ES-I3 (cell line): ENCODE measurements at regions not wholly inside any gene's neighbourhood (a gene's known extent, or its start where the extent isn't known, plus 50 kb on each side); places are given as distances from the start of the nearest gene placed in this dataset.

Source experiments
- H3K36me3 ChIP-seq: 2 replicates; pipeline ENCODE4 v1.6.1; 2013; ENCODE audit warnings: mild to moderate bottlenecking, low read length, control low read depth, moderate library complexity; ENCODE audit not compliant: insufficient read depth
- H3K4me1 ChIP-seq: 2 replicates; pipeline ENCODE4 v1.6.1; 2013; ENCODE audit warnings: mild to moderate bottlenecking, control low read depth, low read length; ENCODE audit not compliant: insufficient read depth
- H3K9ac ChIP-seq: 2 replicates; pipeline ENCODE4 v1.6.1; 2013; ENCODE audit warnings: low read depth, mild to moderate bottlenecking, low read length, moderate library complexity
- H3K9me3 ChIP-seq: 2 replicates; pipeline ENCODE4 v1.6.1; 2013; ENCODE audit warnings: mild to moderate bottlenecking, low read length, moderate library complexity; ENCODE audit not compliant: control insufficient read depth, insufficient read depth

DNA sequence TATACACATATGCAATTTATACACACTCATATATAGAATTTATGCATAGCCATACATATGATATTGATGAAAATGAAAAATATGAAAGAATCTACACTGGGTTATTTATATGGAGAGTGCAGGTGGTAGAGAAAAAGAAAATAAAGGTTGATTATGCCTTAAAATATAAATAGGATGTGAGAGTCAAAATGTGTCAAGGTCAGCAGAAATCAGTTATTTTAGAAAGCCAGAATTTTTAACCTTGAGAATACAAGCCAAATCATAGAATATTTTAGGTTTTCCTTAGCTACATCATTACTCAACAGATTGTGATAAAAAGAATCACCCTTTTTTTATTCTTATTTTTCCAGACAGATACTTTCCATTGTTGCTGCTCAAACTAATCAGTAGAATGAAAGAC, 146.2 kb downstream of the SLC6A15 start:
- no peak overlapping the region for H3K9ac ChIP-seq
- H3K9me3 ChIP-seq, result no peaks in the 10 kb centered on the region
- peaks cover 6% of the 10 kb centered on the region; the same call in 1 of the 2 replicates for H3K4me1 ChIP-seq
- H3K36me3 ChIP-seq, result no peaks in the 10 kb centered on the region

- Histone ChIP-seq H3K4me1 (peaks cover 6% of the 10 kb centered on the region; the same call in 1 of the 2 replicates), H3K36me3 (no peaks in the 10 kb centered on the region), H3K9me3 (no peaks in the 10 kb centered on the region), H3K9ac (no peak overlapping the region)
These were observed 148.6 kb downstream of the SLC6A15 start for GRCh38 chr12:84764001-84764400.

DNA sequence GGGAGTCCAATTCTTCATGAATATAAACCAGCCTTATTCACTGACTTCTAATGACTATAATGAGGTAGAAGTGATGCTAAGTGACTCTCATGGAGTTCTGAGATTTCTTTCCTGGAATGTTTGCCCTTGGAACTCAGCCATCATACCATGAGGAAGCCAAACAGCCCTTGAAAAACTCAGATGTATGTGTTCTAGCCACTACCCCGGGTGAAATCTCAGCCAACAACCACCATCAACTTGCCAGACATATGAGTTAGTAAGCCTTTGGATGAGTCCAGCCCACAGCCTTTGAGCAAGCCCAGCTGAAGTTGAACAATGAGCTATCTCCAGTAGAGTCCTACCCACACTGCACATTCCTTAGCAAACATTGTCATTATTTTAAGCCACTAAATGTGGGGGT, 149.5 kb downstream of the SLC6A15 start:
- no peak overlapping the region for H3K9ac ChIP-seq
- H3K36me3 ChIP-seq, result no peaks in the 10 kb centered on the region
- peaks cover 6% of the 10 kb centered on the region; the same call in 1 of the 2 replicates for H3K4me1 ChIP-seq
- H3K9me3 ChIP-seq, result no peaks in the 10 kb centered on the region

- H3K4me1 ChIP-seq, result peaks cover 7% of the 10 kb centered on the region
- H3K36me3 ChIP-seq, result no peaks in the 10 kb centered on the region
- H3K9ac ChIP-seq, result no peak overlapping the region
- no peaks in the 10 kb centered on the region for H3K9me3 ChIP-seq
These were observed 152.3 kb downstream of the SLC6A15 start for GRCh38 chr12:84760091-84760865.

GRCh38 chr12:84757978-84758377, 154.6 kb downstream of the SLC6A15 start:
- Histone ChIP-seq H3K9ac (no peak overlapping the region), H3K4me1 (peaks cover 4% of the 10 kb centered on the region; the same call in 1 of the 2 replicates), H3K9me3 (no peaks in the 10 kb centered on the region), H3K36me3 (no peaks in the 10 kb centered on the region)

DNA sequence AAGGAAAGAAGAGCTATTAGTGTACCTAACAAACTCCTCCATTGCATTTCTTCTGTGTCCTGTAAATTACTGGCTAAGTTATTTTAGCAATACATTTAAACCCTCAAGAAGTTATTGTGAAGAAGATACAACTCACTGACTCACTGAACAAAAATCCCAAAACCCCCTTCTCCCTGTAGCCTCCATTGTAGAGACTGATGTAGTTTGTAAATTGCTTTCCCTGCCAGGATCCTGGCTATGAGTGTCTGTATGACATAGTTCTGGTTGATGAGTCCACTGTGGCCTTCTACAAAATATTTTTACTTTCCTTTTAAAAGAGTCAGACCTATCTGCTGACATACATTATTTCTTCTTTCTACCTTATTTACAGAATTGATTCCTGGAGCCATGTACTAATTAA, 155.6 kb downstream of the SLC6A15 start:
- Histone ChIP-seq H3K9me3 (no peaks in the 10 kb centered on the region), H3K36me3 (no peaks in the 10 kb centered on the region), H3K4me1 (peaks cover 4% of the 10 kb centered on the region; the same call in 1 of the 2 replicates), H3K9ac (no peak overlapping the region)

DNA sequence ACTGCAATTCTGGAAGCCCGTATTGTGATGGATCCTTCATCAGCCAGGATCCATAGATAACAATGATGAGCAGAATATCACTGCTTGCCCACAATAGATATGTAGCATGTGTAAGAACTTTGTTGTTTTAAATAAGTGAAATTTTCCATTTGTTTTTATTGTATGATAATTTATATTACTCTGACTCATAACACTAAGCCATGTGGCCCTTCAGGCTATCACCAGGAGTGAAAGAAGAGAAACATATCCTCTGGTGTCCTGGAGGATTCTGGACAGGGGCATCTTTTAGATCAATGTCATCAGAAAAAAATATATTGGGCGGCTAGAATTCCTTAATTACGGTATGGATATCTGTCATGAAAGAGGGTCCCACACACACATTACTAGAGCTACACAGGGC, 167.5 kb downstream of the SLC6A15 start:
- Histone ChIP-seq H3K9me3 (no peaks in the 10 kb centered on the region), H3K4me1 (no peaks in the 10 kb centered on the region), H3K9ac (no peak overlapping the region), H3K36me3 (no peaks in the 10 kb centered on the region)

GRCh38 chr12:84741692-84742091, 170.9 kb downstream of the SLC6A15 start:
- no peaks in the 10 kb centered on the region for H3K36me3 ChIP-seq
- H3K9me3 ChIP-seq, result no peaks in the 10 kb centered on the region
- peaks cover 9% of the 10 kb centered on the region for H3K4me1 ChIP-seq
- H3K9ac ChIP-seq, result no peak overlapping the region

DNA sequence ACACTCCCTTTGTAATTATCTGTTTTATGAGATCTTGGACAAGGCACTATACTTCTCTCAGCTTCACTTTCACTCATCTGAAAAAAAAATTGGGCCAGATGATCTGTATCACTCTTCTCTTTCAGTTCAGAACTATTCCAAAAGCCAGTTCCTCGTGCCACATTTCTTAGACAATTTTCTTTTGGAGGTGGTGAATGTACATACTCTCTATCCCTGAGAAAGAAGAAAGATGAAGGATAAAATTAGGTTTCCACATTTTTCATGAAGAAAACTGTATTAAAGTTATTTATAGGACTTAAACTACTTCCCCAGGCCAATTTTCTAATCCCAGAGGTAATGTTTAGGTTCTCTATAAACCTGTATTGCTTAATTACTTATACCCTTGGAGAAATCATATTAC, 171.6 kb downstream of the SLC6A15 start:
- H3K4me1 ChIP-seq, result peaks cover 12% of the 10 kb centered on the region

DNA sequence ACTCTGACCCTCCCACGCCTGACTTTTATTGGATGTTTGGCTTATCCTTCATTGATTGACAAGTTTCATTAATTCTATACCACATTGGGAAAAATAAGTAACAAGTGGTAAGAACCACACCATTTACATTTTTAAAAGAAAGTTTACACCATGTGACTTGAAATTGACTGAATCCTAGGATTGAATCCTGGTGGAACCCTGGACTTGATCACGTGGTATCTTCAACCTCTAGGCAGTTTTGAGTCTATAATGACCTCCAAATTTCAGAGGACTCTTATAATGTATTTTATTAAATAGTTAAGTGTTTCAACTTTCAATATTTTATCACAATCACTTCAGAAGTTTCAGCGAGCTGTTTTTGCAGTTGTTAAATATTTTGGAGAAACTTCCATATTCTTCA, 172.0 kb downstream of the SLC6A15 start:
- H3K9me3 ChIP-seq, result no peaks in the 10 kb centered on the region
- no peaks in the 10 kb centered on the region for H3K36me3 ChIP-seq
- H3K9ac ChIP-seq, result no peak overlapping the region
- H3K4me1 ChIP-seq, result peaks cover 16% of the 10 kb centered on the region

More for the DNA sequence above, 171.6 kb downstream of the SLC6A15 start:
- Histone ChIP-seq H3K9ac (no peak overlapping the region), H3K36me3 (no peaks in the 10 kb centered on the region), H3K9me3 (no peaks in the 10 kb centered on the region)

- no peak overlapping the region for H3K9ac ChIP-seq
- no peaks in the 10 kb centered on the region for H3K36me3 ChIP-seq
- H3K4me1 ChIP-seq, result peaks cover 16% of the 10 kb centered on the region
- H3K9me3 ChIP-seq, result no peaks in the 10 kb centered on the region
These were observed 174.1 kb downstream of the SLC6A15 start for GRCh38 chr12:84738481-84738972.

DNA sequence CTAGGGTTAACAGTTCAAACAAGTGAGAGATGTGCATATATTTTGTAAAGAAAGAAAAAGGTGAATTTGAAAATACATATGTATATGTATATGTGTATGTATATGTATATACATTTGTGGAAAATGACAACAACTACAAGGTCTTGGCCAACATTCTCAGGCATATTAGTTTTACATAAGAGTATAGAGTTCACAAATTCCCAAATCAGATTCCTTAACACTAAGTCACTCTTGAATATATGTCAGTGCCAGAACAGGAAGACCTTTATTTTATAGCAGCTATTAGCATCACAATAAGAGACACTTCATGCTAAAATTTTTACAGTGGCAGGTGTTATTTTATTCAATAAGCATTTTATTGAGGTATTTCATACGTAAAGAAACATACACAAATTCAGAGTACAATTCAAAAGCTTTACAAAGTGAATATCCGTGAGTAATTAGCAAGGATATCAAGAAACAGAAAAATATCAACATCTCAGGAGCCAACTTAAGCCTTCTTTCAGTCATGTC, 179.7 kb downstream of the SLC6A15 start:
- H3K36me3 ChIP-seq, result no peaks in the 10 kb centered on the region
- H3K9ac ChIP-seq, result no peak overlapping the region
- peaks cover 33% of the 10 kb centered on the region for H3K4me1 ChIP-seq
- H3K9me3 ChIP-seq, result no peaks in the 10 kb centered on the region

DNA sequence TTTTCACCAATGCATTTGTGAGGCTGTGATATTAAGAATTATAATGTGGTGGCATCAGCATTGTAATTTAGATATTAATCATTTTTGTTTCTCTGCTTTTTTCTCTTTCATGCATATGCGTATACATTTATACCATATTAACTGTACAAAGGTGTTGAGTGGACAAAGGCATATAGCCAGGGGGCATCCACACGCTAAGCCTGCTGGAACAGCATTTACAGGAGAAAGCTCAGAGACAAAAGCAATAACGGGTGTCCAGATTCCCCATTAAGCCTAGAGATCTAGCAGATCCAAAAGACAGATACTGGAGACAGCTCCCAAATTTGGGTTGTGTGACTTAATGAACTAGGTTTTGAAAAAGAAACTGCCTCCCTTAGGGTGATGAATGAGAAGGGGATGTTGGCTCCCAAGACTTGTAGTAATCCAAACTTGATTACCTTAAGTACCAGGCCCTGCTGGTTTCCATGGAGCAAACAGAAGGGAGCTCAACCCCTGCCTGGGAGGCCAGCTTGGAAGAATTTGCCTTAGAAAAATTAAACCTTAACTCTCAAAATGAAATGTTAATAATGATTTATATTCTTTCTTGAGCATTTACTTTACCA, 181.9 kb downstream of the SLC6A15 start:
- Histone ChIP-seq H3K9me3 (no peaks in the 10 kb centered on the region), H3K9ac (no peak overlapping the region), H3K4me1 (peaks cover 32% of the 10 kb centered on the region), H3K36me3 (no peaks in the 10 kb centered on the region)

GRCh38 chr12:84727961-84728360, 184.6 kb downstream of the SLC6A15 start:
- Histone ChIP-seq H3K36me3 (no peaks in the 10 kb centered on the region), H3K4me1 (peaks cover 45% of the 10 kb centered on the region), H3K9ac (no peak overlapping the region), H3K9me3 (no peaks in the 10 kb centered on the region)

DNA sequence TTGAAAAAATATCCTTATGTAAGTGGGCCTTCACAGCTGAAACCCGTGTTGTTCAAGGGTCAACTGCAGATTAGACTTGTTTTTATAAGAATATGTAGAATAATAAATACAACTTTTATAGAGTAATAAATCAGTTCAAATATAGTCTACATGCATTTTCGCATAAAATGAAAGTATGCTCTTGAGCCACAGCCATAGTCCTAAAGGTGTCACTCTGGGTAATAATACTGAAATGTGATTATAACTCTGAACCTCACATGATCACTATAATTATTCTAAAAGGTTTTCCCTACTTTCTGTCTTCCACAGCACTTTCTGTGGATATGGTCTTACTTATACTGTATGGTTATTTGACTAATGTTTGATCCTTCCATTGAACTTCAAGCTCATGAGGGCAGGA, 185.8 kb downstream of the SLC6A15 start:
- no peak overlapping the region for H3K9ac ChIP-seq

More for the DNA sequence above, 185.8 kb downstream of the SLC6A15 start:
- Histone ChIP-seq H3K36me3 (no peaks in the 10 kb centered on the region), H3K9me3 (no peaks in the 10 kb centered on the region), H3K4me1 (peaks cover 37% of the 10 kb centered on the region)
